ENCODE measurements at regions not wholly inside any gene's neighbourhood (a gene's known extent, or its start where the extent isn't known, plus 50 kb on each side); places are given as distances from the start of the nearest gene placed in this dataset.
"Not testable (repeated sequence)": the region's sequence is repeated elsewhere in the genome, so short reads cannot be mapped to it uniquely, and the experiment has no call there.

DNA sequence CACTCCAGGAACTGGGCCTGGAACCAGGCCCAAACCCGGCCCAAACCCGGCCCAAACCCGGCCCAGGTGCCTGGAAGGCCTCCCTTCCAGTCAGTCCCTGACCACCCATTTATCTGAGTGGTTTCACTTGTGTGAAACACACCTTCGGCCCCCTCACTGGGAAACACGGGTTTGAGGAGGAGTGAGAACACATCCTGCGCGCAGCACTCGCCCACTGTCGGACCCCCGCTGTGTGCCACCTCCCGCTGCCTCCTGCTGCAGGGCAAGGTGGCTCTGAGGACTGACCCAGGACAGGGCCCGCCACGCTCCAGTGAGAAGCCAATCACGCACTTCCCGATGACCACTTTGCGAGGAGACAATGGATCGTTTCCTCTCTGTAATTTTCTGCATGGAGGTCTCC, 197.5 kb downstream of the BUB3 start:
- Histone ChIP-seq H3K4me3 (ENCODE audit: extremely low read depth, insufficient read depth, low read length, poor library complexity, severe bottlenecking) (no peak overlapping the region), H3K36me3 (ENCODE audit: control insufficient read depth, insufficient read depth, low read length) (no peaks in the 10 kb centered on the region), H3K4me1 (ENCODE audit: control insufficient read depth, insufficient read depth, low read length, poor library complexity, severe bottlenecking) (peaks cover 4% of the 10 kb centered on the region), H3K9me3 (ENCODE audit: control insufficient read depth, low read length) (no peaks in the 10 kb centered on the region), H3K27ac (ENCODE audit: low read depth, low read length, severe bottlenecking) (no peak overlapping the region)
- WGBS, 2 experiments (ENCODE audit: insufficient coverage in 2 of 2), result 91 to 98% methylated on average over 14 to 17 of the region's 17 CpGs

- 97 to 100% methylated on average over 3 to 5 of the region's 7 CpGs for WGBS, 2 experiments (ENCODE audit: insufficient coverage in 2 of 2)
- Histone ChIP-seq H3K27ac (ENCODE audit: low read depth, low read length, severe bottlenecking) (no peak overlapping the region), H3K9me3 (ENCODE audit: control insufficient read depth, low read length) (no peaks in the 10 kb centered on the region), H3K36me3 (ENCODE audit: control insufficient read depth, insufficient read depth, low read length) (no peaks in the 10 kb centered on the region), H3K4me1 (ENCODE audit: control insufficient read depth, insufficient read depth, low read length, poor library complexity, severe bottlenecking) (peaks cover 4% of the 10 kb centered on the region), H3K4me3 (ENCODE audit: extremely low read depth, insufficient read depth, low read length, poor library complexity, severe bottlenecking) (no peak overlapping the region)
Measured at GRCh38 chr10:123354521-123354920, 200.3 kb downstream of the BUB3 start.

GRCh38 chr10:123355748-123356481, 201.7 kb downstream of the BUB3 start:
- H3K9me3 ChIP-seq (ENCODE audit: control insufficient read depth, low read length), result no peaks in the 10 kb centered on the region
- H3K36me3 ChIP-seq (ENCODE audit: control insufficient read depth, insufficient read depth, low read length), result no peaks in the 10 kb centered on the region
- H3K4me3 ChIP-seq (ENCODE audit: extremely low read depth, insufficient read depth, low read length, poor library complexity, severe bottlenecking), result no peak overlapping the region
- peaks cover 4% of the 10 kb centered on the region for H3K4me1 ChIP-seq (ENCODE audit: control insufficient read depth, insufficient read depth, low read length, poor library complexity, severe bottlenecking)
- 68 to 96% methylated on average over 4 of the region's 6 CpGs for WGBS, 2 experiments (ENCODE audit: insufficient coverage in 2 of 2)
- no peak overlapping the region for H3K27ac ChIP-seq (ENCODE audit: low read depth, low read length, severe bottlenecking)

GRCh38 chr10:123356799-123357198, 202.6 kb downstream of the BUB3 start:
- H3K4me3 ChIP-seq (ENCODE audit: extremely low read depth, insufficient read depth, low read length, poor library complexity, severe bottlenecking), result no peak overlapping the region
- peaks cover 4% of the 10 kb centered on the region for H3K4me1 ChIP-seq (ENCODE audit: control insufficient read depth, insufficient read depth, low read length, poor library complexity, severe bottlenecking)
- WGBS, 2 experiments (ENCODE audit: insufficient coverage in 2 of 2), result 86 to 100% methylated on average over 1 to 4 of the region's 5 CpGs
- H3K36me3 ChIP-seq (ENCODE audit: control insufficient read depth, insufficient read depth, low read length), result no peaks in the 10 kb centered on the region
- H3K9me3 ChIP-seq (ENCODE audit: control insufficient read depth, low read length), result no peaks in the 10 kb centered on the region
- no peak overlapping the region for H3K27ac ChIP-seq (ENCODE audit: low read depth, low read length, severe bottlenecking)

DNA sequence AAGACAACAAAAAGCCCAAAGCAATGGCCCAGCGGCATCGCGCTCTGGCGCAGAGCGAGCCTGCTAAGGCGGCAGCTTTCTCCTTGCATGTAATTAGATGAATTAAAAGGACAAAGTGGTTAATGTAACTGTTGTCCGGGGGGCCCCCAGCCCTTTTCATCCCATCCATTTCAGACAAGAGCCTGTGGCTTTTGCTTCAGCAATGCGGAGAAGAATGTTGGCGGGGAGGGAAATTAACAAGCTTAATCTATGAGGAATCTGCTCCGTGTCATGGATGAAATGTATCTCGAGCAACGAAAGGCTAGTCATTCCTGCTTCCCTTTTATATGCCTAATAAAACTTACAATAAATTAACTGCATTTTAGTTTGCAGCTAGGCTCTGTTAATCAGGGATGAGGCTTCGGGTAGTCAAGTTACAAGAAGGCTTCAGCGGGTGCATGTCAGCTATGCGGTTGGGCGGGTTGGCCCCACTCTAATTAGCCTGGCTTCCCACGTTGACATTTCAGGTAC, 203.3 kb downstream of the BUB3 start:
- Histone ChIP-seq H3K9me3 (ENCODE audit: control insufficient read depth, low read length) (no peaks in the 10 kb centered on the region), H3K4me1 (ENCODE audit: control insufficient read depth, insufficient read depth, low read length, poor library complexity, severe bottlenecking) (peaks cover 4% of the 10 kb centered on the region), H3K36me3 (ENCODE audit: control insufficient read depth, insufficient read depth, low read length) (no peaks in the 10 kb centered on the region), H3K4me3 (ENCODE audit: extremely low read depth, insufficient read depth, low read length, poor library complexity, severe bottlenecking) (no peak overlapping the region), H3K27ac (ENCODE audit: low read depth, low read length, severe bottlenecking) (no peak overlapping the region)
- WGBS, 2 experiments (ENCODE audit: insufficient coverage in 2 of 2), result 81 to 87% methylated on average over 7 to 15 of the region's 17 CpGs

DNA sequence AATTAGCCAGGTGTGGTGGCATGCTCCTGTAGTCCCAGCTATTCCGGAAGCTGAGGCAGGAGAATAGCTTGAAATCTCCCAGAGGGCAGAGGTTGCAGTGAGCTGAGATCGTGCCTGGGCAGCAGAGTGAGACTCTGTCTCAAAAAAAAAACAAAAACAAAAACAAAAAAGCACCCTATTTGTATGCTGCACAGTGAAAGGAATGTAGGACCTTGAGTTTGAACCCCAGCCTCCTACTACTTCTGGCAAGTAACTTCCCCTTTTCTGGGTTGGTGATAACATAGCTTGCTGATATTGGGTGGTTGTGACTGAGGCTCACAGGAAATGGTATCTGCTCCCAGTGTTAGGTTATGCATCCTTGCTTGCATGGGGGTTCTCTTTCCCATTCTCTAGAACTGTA, 205.3 kb downstream of the BUB3 start:
- WGBS, 2 experiments (ENCODE audit: insufficient coverage in 2 of 2), result 94% methylated on average over 2 of the region's 2 CpGs
- Histone ChIP-seq H3K4me3 (ENCODE audit: extremely low read depth, insufficient read depth, low read length, poor library complexity, severe bottlenecking) (no peak overlapping the region), H3K9me3 (ENCODE audit: control insufficient read depth, low read length) (no peaks in the 10 kb centered on the region), H3K27ac (ENCODE audit: low read depth, low read length, severe bottlenecking) (no peak overlapping the region), H3K4me1 (ENCODE audit: control insufficient read depth, insufficient read depth, low read length, poor library complexity, severe bottlenecking) (peaks cover 4% of the 10 kb centered on the region), H3K36me3 (ENCODE audit: control insufficient read depth, insufficient read depth, low read length) (no peaks in the 10 kb centered on the region)

DNA sequence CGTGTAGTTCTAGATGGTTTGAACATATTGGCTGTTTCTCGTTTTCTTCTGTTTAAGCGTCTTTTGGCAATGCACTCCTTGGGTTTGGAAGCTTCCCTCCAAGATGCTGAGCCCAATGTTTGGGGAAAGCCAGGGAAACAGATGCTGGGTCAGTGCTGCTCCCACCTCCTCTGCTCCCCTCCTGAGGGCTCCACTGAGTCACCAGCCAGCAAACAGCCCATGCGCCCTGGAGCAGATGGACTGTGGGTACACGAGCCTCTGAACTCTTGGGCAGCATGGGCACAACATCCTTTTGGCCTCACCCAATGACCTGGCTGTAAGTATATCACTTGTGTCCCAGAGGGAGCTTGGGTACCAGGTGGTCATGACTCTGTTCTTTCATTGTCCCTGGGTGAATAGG, 207.6 kb downstream of the BUB3 start:
- no peaks in the 10 kb centered on the region for H3K9me3 ChIP-seq (ENCODE audit: control insufficient read depth, low read length)
- H3K4me1 ChIP-seq (ENCODE audit: control insufficient read depth, insufficient read depth, low read length, poor library complexity, severe bottlenecking), result no peaks in the 10 kb centered on the region
- H3K4me3 ChIP-seq (ENCODE audit: extremely low read depth, insufficient read depth, low read length, poor library complexity, severe bottlenecking), result no peak overlapping the region
- WGBS, 2 experiments (ENCODE audit: insufficient coverage in 2 of 2), result 78 to 80% methylated on average over 5 of the region's 5 CpGs
- no peak overlapping the region for H3K27ac ChIP-seq (ENCODE audit: low read depth, low read length, severe bottlenecking)
- no peaks in the 10 kb centered on the region for H3K36me3 ChIP-seq (ENCODE audit: control insufficient read depth, insufficient read depth, low read length)

- no peak overlapping the region for H3K4me3 ChIP-seq (ENCODE audit: extremely low read depth, insufficient read depth, low read length, poor library complexity, severe bottlenecking)
- H3K27ac ChIP-seq (ENCODE audit: low read depth, low read length, severe bottlenecking), result no peak overlapping the region
- H3K36me3 ChIP-seq (ENCODE audit: control insufficient read depth, insufficient read depth, low read length), result no peaks in the 10 kb centered on the region
- peaks cover 4% of the 10 kb centered on the region for H3K9me3 ChIP-seq (ENCODE audit: control insufficient read depth, low read length)
- WGBS, 2 experiments (ENCODE audit: insufficient coverage in 2 of 2), result 83 to 100% methylated on average over 2 of the region's 4 CpGs
- no peaks in the 10 kb centered on the region for H3K4me1 ChIP-seq (ENCODE audit: control insufficient read depth, insufficient read depth, low read length, poor library complexity, severe bottlenecking)
Measured at GRCh38 chr10:123367195-123367594, 213.0 kb downstream of the BUB3 start.

DNA sequence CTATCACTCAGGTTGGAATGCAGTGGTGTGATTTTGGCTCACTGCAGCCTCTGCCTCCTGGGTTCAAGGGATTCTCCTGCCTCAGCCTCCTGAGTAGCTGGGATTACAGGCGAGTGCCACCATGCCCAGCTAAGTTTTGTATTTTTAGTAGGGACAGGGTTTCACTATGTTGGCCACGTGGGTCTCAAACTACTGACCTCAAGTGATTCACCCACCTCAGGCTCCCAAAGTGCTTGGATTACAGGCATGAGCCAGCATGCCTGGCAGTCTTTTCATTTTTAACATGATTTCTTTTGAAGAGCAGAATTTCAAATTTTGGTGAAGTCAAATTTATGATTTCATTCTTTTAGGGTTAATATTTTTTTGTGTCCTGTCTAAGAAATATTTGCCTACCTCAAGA, 217.4 kb downstream of the BUB3 start:
- WGBS, 2 experiments (ENCODE audit: insufficient coverage in 2 of 2), result 80 to 100% methylated on average over 1 of the region's 2 CpGs
- H3K36me3 ChIP-seq (ENCODE audit: control insufficient read depth, insufficient read depth, low read length); H3K4me3 ChIP-seq (ENCODE audit: extremely low read depth, insufficient read depth, low read length, poor library complexity, severe bottlenecking); H3K27ac ChIP-seq (ENCODE audit: low read depth, low read length, severe bottlenecking); H3K4me1 ChIP-seq (ENCODE audit: control insufficient read depth, insufficient read depth, low read length, poor library complexity, severe bottlenecking); H3K9me3 ChIP-seq (ENCODE audit: control insufficient read depth, low read length): not testable (repeated sequence)

- H3K9me3 ChIP-seq (ENCODE audit: control insufficient read depth, low read length), result peaks cover 4% of the 10 kb centered on the region
- 91 to 100% methylated on average over 1 of the region's 6 CpGs for WGBS, 2 experiments (ENCODE audit: insufficient coverage in 2 of 2)
- no peaks in the 10 kb centered on the region for H3K4me1 ChIP-seq (ENCODE audit: control insufficient read depth, insufficient read depth, low read length, poor library complexity, severe bottlenecking)
- H3K4me3 ChIP-seq (ENCODE audit: extremely low read depth, insufficient read depth, low read length, poor library complexity, severe bottlenecking), result no peak overlapping the region
- H3K36me3 ChIP-seq (ENCODE audit: control insufficient read depth, insufficient read depth, low read length), result no peaks in the 10 kb centered on the region
- H3K27ac ChIP-seq (ENCODE audit: low read depth, low read length, severe bottlenecking), result no peak overlapping the region
Measured at GRCh38 chr10:123373591-123373990, 219.4 kb downstream of the BUB3 start.

DNA sequence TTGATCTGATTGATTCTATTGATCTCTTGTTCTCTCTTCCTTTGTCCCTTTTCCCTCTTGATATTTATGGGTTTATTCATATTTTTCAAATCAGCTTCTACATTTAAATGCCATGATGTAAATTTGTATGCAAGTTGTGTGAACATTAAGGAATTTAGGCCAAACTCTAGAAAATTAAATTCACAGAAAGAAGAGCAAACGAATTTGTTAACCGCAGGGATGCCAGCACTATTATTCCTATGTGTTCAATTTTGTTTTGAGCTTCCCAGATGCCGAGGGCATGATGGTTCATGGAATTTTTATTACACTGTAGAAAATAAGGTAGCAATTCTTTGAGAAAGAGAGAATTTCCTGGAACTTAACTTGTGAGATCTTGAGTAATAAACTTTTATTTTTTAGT, 220.9 kb downstream of the BUB3 start:
- Histone ChIP-seq H3K4me1 (ENCODE audit: control insufficient read depth, insufficient read depth, low read length, poor library complexity, severe bottlenecking) (no peaks in the 10 kb centered on the region), H3K36me3 (ENCODE audit: control insufficient read depth, insufficient read depth, low read length) (no peaks in the 10 kb centered on the region), H3K9me3 (ENCODE audit: control insufficient read depth, low read length) (peaks cover 4% of the 10 kb centered on the region), H3K4me3 (ENCODE audit: extremely low read depth, insufficient read depth, low read length, poor library complexity, severe bottlenecking) (no peak overlapping the region), H3K27ac (ENCODE audit: low read depth, low read length, severe bottlenecking) (no peak overlapping the region)
- 94% methylated on average over 2 to 3 of the region's 3 CpGs for WGBS, 2 experiments (ENCODE audit: insufficient coverage in 2 of 2)

All from mesodermal cell (in vitro differentiated cells).